GM19238 (cell line): ENCODE measurements at regions not wholly inside any gene's neighbourhood (a gene's known extent, or its start where the extent isn't known, plus 50 kb on each side); places are given as distances from the start of the nearest gene placed in this dataset.

Experiments used
- DNase-seq: peaks from one replicate; pipeline ENCODE4 v3.0.0; 2011; ENCODE audit warnings: low spot score; ENCODE audit not compliant: insufficient read length

GRCh38 chr4:38538517-38538916 is 125.5 kb upstream of the KLF3 start:
- no peak for DNase-seq

- no peak for DNase-seq
These were observed 124.5 kb upstream of the KLF3 start for GRCh38 chr4:38539501-38539900.

- no peak for DNase-seq
These were observed 116.9 kb upstream of the KLF3 start for GRCh38 chr4:38547052-38547451.

GRCh38 chr4:38548256-38548655 is 115.7 kb upstream of the KLF3 start:
- DNase-seq = no peak

- no peak for DNase-seq
These were observed 104.6 kb upstream of the KLF3 start for GRCh38 chr4:38559374-38559773.

- no peak for DNase-seq
These were observed 103.7 kb upstream of the KLF3 start for GRCh38 chr4:38560340-38560739.

- peak; percentile 48 for DNase-seq
These were observed 103.0 kb upstream of the KLF3 start for GRCh38 chr4:38560768-38561558.

- DNase-seq = no peak
These were observed 101.2 kb upstream of the KLF3 start for GRCh38 chr4:38562751-38563198.

GRCh38 chr4:38563707-38564495 is 100.1 kb upstream of the KLF3 start:
- DNase-seq = no peak

- DNase-seq = no peak
These were observed 98.5 kb upstream of the KLF3 start for GRCh38 chr4:38565271-38566199.

- DNase-seq = no peak
These were observed 97.1 kb upstream of the KLF3 start for GRCh38 chr4:38566806-38567398.

- no peak for DNase-seq
These were observed 96.5 kb upstream of the KLF3 start for GRCh38 chr4:38567457-38567856.

GRCh38 chr4:38568768-38569167 is 95.2 kb upstream of the KLF3 start:
- no peak for DNase-seq

GRCh38 chr4:38570647-38571276 is 93.2 kb upstream of the KLF3 start:
- DNase-seq = no peak

- no peak for DNase-seq
These were observed 91.2 kb upstream of the KLF3 start for GRCh38 chr4:38572793-38573192.

GRCh38 chr4:38574559-38575333 is 89.3 kb upstream of the KLF3 start:
- DNase-seq = no peak

- DNase-seq = no peak
These were observed 87.2 kb upstream of the KLF3 start for GRCh38 chr4:38576767-38577166.

GRCh38 chr4:38577462-38577861 is 86.5 kb upstream of the KLF3 start:
- no peak for DNase-seq

- no peak for DNase-seq
These were observed 82.4 kb upstream of the KLF3 start for GRCh38 chr4:38581426-38582106.
